Mucosa of descending colon (tissue), 3 donors: ENCODE measurements at regions not wholly inside any gene's neighbourhood (a gene's known extent, or its start where the extent isn't known, plus 50 kb on each side); places are given as distances from the start of the nearest gene placed in this dataset.
"Not testable (repeated sequence)": the region's sequence is repeated elsewhere in the genome, so short reads cannot be mapped to it uniquely, and the experiment has no call there.

Source experiments
- ATAC-seq: fragments of 200-7000 bp; cut with Tn5 transposase; one replicate; pipeline ENCODE4 v1.9.1; 2020; ENCODE audit warnings: mild to moderate bottlenecking, moderate library complexity
- DNase-seq, 3 donors: peaks; one replicate each; pipeline ENCODE4 v3.0.0-alpha.2; 2020
- H3K36me3 ChIP-seq: fragments of 200-600 bp; one replicate; pipeline ENCODE4 v1.8.0; 2021; ENCODE audit warnings: low read depth, mild to moderate bottlenecking
- H3K4me1 ChIP-seq: fragments of 200-600 bp; one replicate; pipeline ENCODE4 v1.8.0; 2021; ENCODE audit warnings: low read depth, mild to moderate bottlenecking
- H3K4me3 ChIP-seq: fragments of 200-600 bp; one replicate; pipeline ENCODE4 v1.8.0; 2021; ENCODE audit warnings: mild to moderate bottlenecking
- H3K9me3 ChIP-seq: fragments of 200-600 bp; one replicate; pipeline ENCODE4 v1.8.0; 2021; ENCODE audit warnings: mild to moderate bottlenecking
- CTCF ChIP-seq: fragments of 200-600 bp; IDR thresholded peaks from one replicate; pipeline ENCODE4 v1.8.0; 2022; ENCODE audit warnings: antibody characterized with exemption, mild to moderate bottlenecking
- intact Hi-C, 2 donors: fragments of 100-400 bp; cut with DNase I in 1 of 2; cut with micrococcal nuclease in 1 of 2; formaldehyde crosslinking; loops; one replicate each; pipeline versions ENCODE4 v1.11.0 to v1.11.1; 2022; cut with DNase I, micrococcal nuclease
- donor health status: DM: no; HTN: no; CAD: no; lungs with moderate emphysema.
- donor health status: DM: no; HTN: no; CAD: no.
- donor health status: DM: no; HTN: yes; CAD: no.

GRCh38 chr15:66633041-66633937, 67.5 kb upstream of the LCTL start:
- intact Hi-C loops, result loop anchor here in 1 of 2 donors (10.0 kb wide), 1 partner anchor 52 kb away; no protein-coding TSS in a partner anchor
- Histone ChIP-seq H3K4me3 (no peak overlapping the region), H3K9me3 (no peaks in the 10 kb centered on the region), H3K36me3 (no peaks in the 10 kb centered on the region), H3K4me1 (no peaks in the 10 kb centered on the region)
- no peak for ATAC-seq
- DNase-seq, result no peak
- TF ChIP-seq CTCF, result no peak

GRCh38 chr15:66633938-66634250, 68.1 kb upstream of the LCTL start:
- no peaks in the 10 kb centered on the region for H3K36me3 ChIP-seq
- no peak for TF ChIP-seq CTCF
- no peaks in the 10 kb centered on the region for H3K9me3 ChIP-seq
- no peak for DNase-seq
- H3K4me3 ChIP-seq, result no peak overlapping the region
- no peak for ATAC-seq
- intact Hi-C loops, result loop anchor here in 1 of 2 donors (10.0 kb wide), 1 partner anchor 51 kb away; no protein-coding TSS in a partner anchor
- H3K4me1 ChIP-seq, result no peaks in the 10 kb centered on the region

- TF ChIP-seq CTCF, result no peak
- DNase-seq (no peak), ATAC-seq (no peak)
- H3K9me3 ChIP-seq, result no peaks in the 10 kb centered on the region
- no peaks in the 10 kb centered on the region for H3K4me1 ChIP-seq
- intact Hi-C loops, result loop anchor here in 1 of 2 donors (10.0 kb wide), 1 partner anchor 50 kb away; no protein-coding TSS in a partner anchor
- no peak overlapping the region for H3K4me3 ChIP-seq
- no peaks in the 10 kb centered on the region for H3K36me3 ChIP-seq
Measured at GRCh38 chr15:66634540-66634939, 67.5 kb upstream of the SMAD6 start.

- intact Hi-C loops, result loop anchor here in 1 of 2 donors (10.0 kb wide), 1 partner anchor 50 kb away; no protein-coding TSS in a partner anchor
- H3K4me1 ChIP-seq, result no peaks in the 10 kb centered on the region
- H3K9me3 ChIP-seq, result no peaks in the 10 kb centered on the region
- H3K36me3 ChIP-seq, result no peaks in the 10 kb centered on the region
- no peak overlapping the region for H3K4me3 ChIP-seq
- no peak for ATAC-seq
- no peak for TF ChIP-seq CTCF
- DNase-seq, result no peak
Measured at GRCh38 chr15:66635006-66635405, 67.0 kb upstream of the SMAD6 start.

GRCh38 chr15:66635817-66636216, 66.2 kb upstream of the SMAD6 start:
- no peak for TF ChIP-seq CTCF
- no peak for DNase-seq

GRCh38 chr15:66637044-66637443, 65.0 kb upstream of the SMAD6 start:
- not testable (repeated sequence) for ATAC-seq, H3K4me3 ChIP-seq, H3K4me1 ChIP-seq, H3K36me3 ChIP-seq, H3K9me3 ChIP-seq, DNase-seq
- intact Hi-C loops, result loop anchor here in 1 of 2 donors (10.0 kb wide), 1 partner anchor 48 kb away; no protein-coding TSS in a partner anchor

More at GRCh38 chr15:66635817-66636216, 66.2 kb upstream of the SMAD6 start:
- intact Hi-C loops, result loop anchor here in 1 of 2 donors (10.0 kb wide), 1 partner anchor 49 kb away; no protein-coding TSS in a partner anchor
- H3K4me3 ChIP-seq, result no peak overlapping the region
- no peaks in the 10 kb centered on the region for H3K36me3 ChIP-seq
- no peaks in the 10 kb centered on the region for H3K9me3 ChIP-seq
- no peak for ATAC-seq
- H3K4me1 ChIP-seq, result no peaks in the 10 kb centered on the region
